HepG2 (cell line): ENCODE measurements at regions not wholly inside any gene's neighbourhood (a gene's known extent, or its start where the extent isn't known, plus 50 kb on each side); places are given as distances from the start of the nearest gene placed in this dataset.
A peak's percentile ranks its signal among the peaks of the same experiment; 100 is the strongest.

Experiments used
- ADNP ChIP-seq: sonication (generic); formaldehyde crosslinking; IDR thresholded peaks from 2 replicates; pipeline ENCODE4 v1.4.0; 2020; ENCODE audit warnings: missing genetic modification reagents
- ELF4 ChIP-seq: sonication (generic); formaldehyde crosslinking; IDR thresholded peaks from 2 replicates; pipeline ENCODE4 v1.5.0; 2020; ENCODE audit warnings: missing genetic modification reagents, mild to moderate bottlenecking, moderate library complexity, borderline replicate concordance
- ERF ChIP-seq: IDR thresholded peaks from 2 replicates; pipeline ENCODE4 v1.6.1; 2018; ENCODE audit warnings: missing biosample characterization, missing genetic modification reagents
- HDAC1 ChIP-seq: sonication (generic); formaldehyde crosslinking; IDR thresholded peaks from 2 replicates; pipeline ENCODE4 v1.5.1; 2020; ENCODE audit warnings: mild to moderate bottlenecking, missing genetic modification reagents
- TGIF2 ChIP-seq: IDR thresholded peaks from 2 replicates; pipeline ENCODE4 v1.6.1; 2016; ENCODE audit warnings: control low read depth, missing compliant biosample characterization
- ZNF7 ChIP-seq: IDR thresholded peaks from 2 replicates; pipeline ENCODE4 v1.6.1; 2016; ENCODE audit warnings: missing biosample characterization, missing genetic modification reagents
- TF ChIP-seq, protein P1 (sequence below): IDR thresholded peaks from 2 replicates; pipeline ENCODE4 v1.6.1; 2016; ENCODE audit warnings: mild to moderate bottlenecking
- TF ChIP-seq, protein P2 (sequence below): sonication (generic); formaldehyde crosslinking; IDR thresholded peaks from 2 replicates; pipeline ENCODE4 v1.4.0; 2020; ENCODE audit warnings: missing genetic modification reagents
- TF ChIP-seq, protein P3 (sequence below): IDR thresholded peaks from 2 replicates; pipeline ENCODE4 v1.6.1; 2012; ENCODE audit warnings: low read depth, low read length, improper control_type of control experiment
- TF ChIP-seq, protein P4 (sequence below): sonication (generic); formaldehyde crosslinking; IDR thresholded peaks from 2 replicates; pipeline ENCODE4 v1.5.0; 2020; ENCODE audit warnings: mild to moderate bottlenecking, missing genetic modification reagents, borderline replicate concordance
- TF ChIP-seq, protein P5 (sequence below): IDR thresholded peaks from 2 replicates; pipeline ENCODE4 v1.6.1; 2018; ENCODE audit warnings: missing genetic modification reagents, mild to moderate bottlenecking, missing compliant biosample characterization
- TF ChIP-seq, protein P6 (sequence below): sonication (generic); formaldehyde crosslinking; IDR thresholded peaks from 2 replicates; pipeline ENCODE4 v1.5.0; 2020; ENCODE audit warnings: mild to moderate bottlenecking, missing genetic modification reagents, borderline replicate concordance
- TF ChIP-seq, protein P7 (sequence below): sonication (generic); formaldehyde crosslinking; IDR thresholded peaks from 2 replicates; pipeline ENCODE4 v1.4.0; 2020; ENCODE audit warnings: mild to moderate bottlenecking, missing genetic modification reagents
- TF ChIP-seq, protein P8 (sequence below): sonication (generic); formaldehyde crosslinking; IDR thresholded peaks from 2 replicates; pipeline ENCODE4 v1.5.1; 2020; ENCODE audit warnings: missing genetic modification reagents, mild to moderate bottlenecking, borderline replicate concordance

DNA sequence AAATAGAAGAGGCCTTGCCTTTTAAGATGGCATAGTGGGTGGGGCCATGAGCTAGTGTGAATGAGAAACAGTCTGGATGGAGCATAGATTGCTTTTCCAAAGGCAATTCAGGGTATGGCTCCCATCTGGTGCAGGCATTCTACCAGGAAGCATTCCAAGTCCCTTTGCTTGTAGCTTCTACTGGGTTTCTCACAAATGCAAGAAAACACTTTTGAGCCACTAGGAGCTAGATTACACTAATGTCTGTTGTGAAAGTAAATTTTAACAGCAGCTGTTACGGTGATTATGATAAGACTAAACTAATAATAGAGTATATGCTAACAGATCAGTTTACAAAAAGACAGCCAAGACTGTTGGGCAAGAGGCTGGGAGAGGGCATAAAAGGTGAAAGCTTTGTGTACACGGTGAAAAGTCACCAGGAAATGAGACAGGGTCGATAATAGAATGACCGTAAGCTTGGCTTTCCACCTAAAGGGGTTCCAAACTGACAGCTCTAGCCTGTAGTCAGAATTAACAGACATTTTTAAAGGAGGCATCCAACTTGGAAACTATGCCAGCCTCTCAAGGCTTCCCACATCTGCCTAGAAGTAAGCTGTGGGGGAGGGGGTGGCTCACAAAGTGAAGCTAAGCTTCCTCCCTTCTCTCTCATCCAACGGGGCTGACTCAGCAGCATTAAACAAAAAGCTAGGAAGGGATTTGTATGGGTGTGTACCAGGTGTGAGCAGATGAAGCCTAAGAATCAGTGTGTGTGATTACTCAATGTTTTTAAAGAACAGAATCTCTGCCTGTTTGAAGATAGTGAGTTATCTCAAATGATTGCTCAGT lies 61.1 kb upstream of the GPD1L start (continued):
- TF ChIP-seq, protein P1, sequence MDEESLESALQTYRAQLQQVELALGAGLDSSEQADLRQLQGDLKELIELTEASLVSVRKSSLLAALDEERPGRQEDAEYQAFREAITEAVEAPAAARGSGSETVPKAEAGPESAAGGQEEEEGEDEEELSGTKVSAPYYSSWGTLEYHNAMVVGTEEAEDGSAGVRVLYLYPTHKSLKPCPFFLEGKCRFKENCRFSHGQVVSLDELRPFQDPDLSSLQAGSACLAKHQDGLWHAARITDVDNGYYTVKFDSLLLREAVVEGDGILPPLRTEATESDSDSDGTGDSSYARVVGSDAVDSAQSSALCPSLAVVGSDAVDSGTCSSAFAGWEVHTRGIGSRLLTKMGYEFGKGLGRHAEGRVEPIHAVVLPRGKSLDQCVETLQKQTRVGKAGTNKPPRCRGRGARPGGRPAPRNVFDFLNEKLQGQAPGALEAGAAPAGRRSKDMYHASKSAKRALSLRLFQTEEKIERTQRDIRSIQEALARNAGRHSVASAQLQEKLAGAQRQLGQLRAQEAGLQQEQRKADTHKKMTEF (CRISPR knock-in tag), result peak; percentile 93
- TF ChIP-seq HDAC1 (peak; percentile 88), ELF4 (CRISPR knock-in tag) (0 out of 2 replicates have a peak, but pooled peaks have one; percentile 64), TGIF2 (0 out of 2 replicates have a peak, but pooled peaks have one; percentile 32), ZNF7 (CRISPR knock-in tag) (0 out of 2 replicates have a peak, but pooled peaks have one; percentile 20), ERF (peak; percentile 78; the same call in 1 of the 2 replicates), ADNP (no peak)
- TF ChIP-seq, protein P2, sequence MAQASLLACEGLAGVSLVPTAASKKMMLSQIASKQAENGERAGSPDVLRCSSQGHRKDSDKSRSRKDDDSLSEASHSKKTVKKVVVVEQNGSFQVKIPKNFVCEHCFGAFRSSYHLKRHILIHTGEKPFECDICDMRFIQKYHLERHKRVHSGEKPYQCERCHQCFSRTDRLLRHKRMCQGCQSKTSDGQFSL, result no peak
- TF ChIP-seq, protein P3, sequence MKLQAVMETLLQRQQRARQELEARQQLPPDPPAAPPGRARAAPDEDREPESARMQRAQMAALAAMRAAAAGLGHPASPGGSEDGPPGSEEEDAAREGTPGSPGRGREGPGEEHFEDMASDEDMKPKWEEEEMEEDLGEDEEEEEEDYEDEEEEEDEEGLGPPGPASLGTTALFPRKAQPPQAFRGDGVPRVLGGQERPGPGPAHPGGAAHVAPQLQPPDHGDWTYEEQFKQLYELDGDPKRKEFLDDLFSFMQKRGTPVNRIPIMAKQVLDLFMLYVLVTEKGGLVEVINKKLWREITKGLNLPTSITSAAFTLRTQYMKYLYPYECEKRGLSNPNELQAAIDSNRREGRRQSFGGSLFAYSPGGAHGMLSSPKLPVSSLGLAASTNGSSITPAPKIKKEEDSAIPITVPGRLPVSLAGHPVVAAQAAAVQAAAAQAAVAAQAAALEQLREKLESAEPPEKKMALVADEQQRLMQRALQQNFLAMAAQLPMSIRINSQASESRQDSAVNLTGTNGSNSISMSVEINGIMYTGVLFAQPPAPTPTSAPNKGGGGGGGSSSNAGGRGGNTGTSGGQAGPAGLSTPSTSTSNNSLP, result peak; percentile 26; the same call in 1 of the 2 replicates
- TF ChIP-seq, protein P4, sequence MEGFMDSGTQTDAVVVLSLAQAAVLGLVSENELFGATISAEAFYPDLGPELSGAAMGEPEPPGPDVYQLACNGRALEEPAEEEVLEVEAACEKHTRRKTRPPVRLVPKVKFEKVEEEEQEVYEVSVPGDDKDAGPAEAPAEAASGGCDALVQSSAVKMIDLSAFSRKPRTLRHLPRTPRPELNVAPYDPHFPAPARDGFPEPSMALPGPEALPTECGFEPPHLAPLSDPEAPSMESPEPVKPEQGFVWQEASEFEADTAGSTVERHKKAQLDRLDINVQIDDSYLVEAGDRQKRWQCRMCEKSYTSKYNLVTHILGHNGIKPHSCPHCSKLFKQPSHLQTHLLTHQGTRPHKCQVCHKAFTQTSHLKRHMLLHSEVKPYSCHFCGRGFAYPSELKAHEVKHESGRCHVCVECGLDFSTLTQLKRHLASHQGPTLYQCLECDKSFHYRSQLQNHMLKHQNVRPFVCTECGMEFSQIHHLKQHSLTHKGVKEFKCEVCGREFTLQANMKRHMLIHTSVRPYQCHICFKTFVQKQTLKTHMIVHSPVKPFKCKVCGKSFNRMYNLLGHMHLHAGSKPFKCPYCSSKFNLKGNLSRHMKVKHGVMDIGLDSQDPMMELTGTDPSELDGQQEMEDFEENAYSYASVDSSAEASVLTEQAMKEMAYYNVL (CRISPR knock-in tag), result peak; percentile 37; the same call in 1 of the 2 replicates
- TF ChIP-seq, protein P5, sequence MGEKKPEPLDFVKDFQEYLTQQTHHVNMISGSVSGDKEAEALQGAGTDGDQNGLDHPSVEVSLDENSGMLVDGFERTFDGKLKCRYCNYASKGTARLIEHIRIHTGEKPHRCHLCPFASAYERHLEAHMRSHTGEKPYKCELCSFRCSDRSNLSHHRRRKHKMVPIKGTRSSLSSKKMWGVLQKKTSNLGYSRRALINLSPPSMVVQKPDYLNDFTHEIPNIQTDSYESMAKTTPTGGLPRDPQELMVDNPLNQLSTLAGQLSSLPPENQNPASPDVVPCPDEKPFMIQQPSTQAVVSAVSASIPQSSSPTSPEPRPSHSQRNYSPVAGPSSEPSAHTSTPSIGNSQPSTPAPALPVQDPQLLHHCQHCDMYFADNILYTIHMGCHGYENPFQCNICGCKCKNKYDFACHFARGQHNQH (CRISPR knock-in tag), result peak; percentile 85; the same call in 1 of the 2 replicates
- TF ChIP-seq, protein P6, sequence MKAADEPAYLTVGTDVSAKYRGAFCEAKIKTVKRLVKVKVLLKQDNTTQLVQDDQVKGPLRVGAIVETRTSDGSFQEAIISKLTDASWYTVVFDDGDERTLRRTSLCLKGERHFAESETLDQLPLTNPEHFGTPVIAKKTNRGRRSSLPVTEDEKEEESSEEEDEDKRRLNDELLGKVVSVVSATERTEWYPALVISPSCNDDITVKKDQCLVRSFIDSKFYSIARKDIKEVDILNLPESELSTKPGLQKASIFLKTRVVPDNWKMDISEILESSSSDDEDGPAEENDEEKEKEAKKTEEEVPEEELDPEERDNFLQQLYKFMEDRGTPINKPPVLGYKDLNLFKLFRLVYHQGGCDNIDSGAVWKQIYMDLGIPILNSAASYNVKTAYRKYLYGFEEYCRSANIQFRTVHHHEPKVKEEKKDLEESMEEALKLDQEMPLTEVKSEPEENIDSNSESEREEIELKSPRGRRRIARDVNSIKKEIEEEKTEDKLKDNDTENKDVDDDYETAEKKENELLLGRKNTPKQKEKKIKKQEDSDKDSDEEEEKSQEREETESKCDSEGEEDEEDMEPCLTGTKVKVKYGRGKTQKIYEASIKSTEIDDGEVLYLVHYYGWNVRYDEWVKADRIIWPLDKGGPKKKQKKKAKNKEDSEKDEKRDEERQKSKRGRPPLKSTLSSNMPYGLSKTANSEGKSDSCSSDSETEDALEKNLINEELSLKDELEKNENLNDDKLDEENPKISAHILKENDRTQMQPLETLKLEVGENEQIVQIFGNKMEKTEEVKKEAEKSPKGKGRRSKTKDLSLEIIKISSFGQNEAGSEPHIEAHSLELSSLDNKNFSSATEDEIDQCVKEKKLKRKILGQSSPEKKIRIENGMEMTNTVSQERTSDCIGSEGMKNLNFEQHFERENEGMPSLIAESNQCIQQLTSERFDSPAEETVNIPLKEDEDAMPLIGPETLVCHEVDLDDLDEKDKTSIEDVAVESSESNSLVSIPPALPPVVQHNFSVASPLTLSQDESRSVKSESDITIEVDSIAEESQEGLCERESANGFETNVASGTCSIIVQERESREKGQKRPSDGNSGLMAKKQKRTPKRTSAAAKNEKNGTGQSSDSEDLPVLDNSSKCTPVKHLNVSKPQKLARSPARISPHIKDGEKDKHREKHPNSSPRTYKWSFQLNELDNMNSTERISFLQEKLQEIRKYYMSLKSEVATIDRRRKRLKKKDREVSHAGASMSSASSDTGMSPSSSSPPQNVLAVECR, result peak; percentile 69; the same call in 1 of the 2 replicates
- TF ChIP-seq, protein P7, sequence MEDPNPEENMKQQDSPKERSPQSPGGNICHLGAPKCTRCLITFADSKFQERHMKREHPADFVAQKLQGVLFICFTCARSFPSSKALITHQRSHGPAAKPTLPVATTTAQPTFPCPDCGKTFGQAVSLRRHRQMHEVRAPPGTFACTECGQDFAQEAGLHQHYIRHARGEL (CRISPR knock-in tag), result no peak
- TF ChIP-seq, protein P8, sequence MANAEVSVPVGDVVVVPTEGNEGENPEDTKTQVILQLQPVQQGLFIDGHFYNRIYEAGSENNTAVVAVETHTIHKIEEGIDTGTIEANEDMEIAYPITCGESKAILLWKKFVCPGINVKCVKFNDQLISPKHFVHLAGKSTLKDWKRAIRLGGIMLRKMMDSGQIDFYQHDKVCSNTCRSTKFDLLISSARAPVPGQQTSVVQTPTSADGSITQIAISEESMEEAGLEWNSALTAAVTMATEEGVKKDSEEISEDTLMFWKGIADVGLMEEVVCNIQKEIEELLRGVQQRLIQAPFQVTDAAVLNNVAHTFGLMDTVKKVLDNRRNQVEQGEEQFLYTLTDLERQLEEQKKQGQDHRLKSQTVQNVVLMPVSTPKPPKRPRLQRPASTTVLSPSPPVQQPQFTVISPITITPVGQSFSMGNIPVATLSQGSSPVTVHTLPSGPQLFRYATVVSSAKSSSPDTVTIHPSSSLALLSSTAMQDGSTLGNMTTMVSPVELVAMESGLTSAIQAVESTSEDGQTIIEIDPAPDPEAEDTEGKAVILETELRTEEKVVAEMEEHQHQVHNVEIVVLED (CRISPR knock-in tag), result no peak
